HG03442 (cell line): ENCODE measurements at regions not wholly inside any gene's neighbourhood (a gene's known extent, or its start where the extent isn't known, plus 50 kb on each side); places are given as distances from the start of the nearest gene placed in this dataset.
"Not testable (repeated sequence)": the region's sequence is repeated elsewhere in the genome, so short reads cannot be mapped to it uniquely, and the experiment has no call there.

ENCODE experiments used
- ATAC-seq: cut with Tn5 transposase; IDR thresholded peaks from one replicate; pipeline ENCODE4 v1.9.1; 2021; ENCODE audit warnings: mild to moderate bottlenecking, moderate library complexity; ENCODE audit not compliant: unreplicated experiment

- no peak for ATAC-seq
These were observed 106.1 kb upstream of the STC2 start for GRCh38 chr5:173434270-173434669.

GRCh38 chr5:173430394-173430793, 102.2 kb upstream of the STC2 start:
- no peak for ATAC-seq

DNA sequence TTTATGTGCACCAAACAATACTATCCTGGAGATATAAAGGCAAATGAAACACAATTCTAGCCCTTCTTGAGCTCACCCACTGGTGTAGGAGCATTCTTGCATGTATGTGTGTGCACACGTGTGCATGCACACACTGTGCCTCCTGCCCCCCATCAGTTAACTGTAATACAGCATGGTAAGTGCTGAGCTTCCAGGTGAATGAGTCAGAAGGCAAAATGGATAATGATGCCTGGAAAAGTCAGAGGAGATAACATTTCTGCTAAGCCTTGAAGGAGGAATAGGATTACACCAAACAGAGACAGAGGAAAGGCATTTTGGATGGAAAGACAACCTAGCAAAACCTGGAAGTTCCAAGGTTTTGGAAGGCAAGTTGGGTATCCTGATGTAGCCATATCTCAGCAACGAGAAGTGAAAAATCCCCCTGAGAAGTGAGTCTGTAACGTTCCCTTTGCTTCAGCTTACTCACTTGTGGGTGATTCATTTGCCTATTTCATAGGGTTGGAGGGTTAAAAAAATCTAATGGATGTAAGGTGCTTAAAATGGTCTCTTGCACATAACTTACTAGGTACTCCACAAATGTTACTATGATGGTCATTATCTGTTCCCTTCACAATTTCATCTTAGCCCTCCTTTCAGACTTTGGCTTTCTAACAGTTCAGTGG, 101.4 kb upstream of the STC2 start:
- ATAC-seq: no peak

DNA sequence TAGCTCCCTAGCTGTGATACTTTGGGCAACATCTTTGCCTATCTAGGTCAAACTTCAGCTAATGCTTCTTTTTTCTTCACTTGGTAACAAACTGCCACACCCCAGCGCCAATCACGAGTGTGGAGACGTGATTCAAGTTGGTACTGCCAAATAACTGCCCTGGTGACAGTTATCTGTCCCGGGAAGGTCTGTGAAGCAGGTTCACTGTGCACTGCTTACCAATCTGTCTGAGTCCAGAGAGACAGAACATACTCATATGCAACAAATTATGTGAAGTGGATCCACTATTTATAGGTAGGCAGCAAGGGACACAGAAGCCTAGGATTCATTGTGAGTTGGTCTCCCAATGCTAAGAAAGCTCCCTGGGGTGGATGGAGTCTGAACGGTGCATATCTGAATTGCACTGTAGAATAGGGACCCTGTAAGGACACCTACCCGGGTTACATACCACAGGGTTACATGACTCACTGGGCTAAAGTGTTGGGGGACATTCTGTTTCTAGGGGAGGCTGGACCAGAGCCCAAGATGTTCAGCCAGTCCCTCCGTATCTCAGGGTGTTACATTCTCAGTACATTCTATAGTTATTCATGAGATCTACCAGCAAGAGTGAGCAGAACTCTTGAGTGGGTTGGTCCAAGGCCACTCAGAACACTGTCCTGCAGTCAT, 95.4 kb upstream of the STC2 start:
- ATAC-seq: no peak

DNA sequence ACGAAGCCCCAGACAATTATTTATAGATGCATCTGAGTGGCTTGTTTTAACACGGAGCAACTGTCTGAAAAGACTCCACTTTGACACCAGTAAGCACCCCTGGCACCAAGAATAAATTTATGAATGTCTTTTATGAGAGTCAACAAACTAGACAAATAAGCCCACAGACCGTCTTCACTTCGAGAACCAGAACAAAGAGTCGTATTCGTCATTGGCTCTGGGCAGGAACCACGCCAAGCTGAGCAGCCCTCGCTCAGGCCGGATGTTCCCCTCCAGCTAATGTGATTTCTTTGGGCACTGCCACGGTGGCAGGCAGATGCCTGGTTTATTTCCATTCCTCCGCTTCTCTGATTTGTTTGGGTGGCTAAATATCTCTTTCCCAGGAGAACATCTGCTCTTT, 91.9 kb upstream of the STC2 start:
- no peak for ATAC-seq

GRCh38 chr5:173413471-173413982, 85.3 kb upstream of the STC2 start:
- no peak for ATAC-seq

GRCh38 chr5:173412566-173412965, 84.4 kb upstream of the STC2 start:
- ATAC-seq: no peak

- ATAC-seq: no peak
These were observed 83.8 kb upstream of the STC2 start for GRCh38 chr5:173411791-173412555.

DNA sequence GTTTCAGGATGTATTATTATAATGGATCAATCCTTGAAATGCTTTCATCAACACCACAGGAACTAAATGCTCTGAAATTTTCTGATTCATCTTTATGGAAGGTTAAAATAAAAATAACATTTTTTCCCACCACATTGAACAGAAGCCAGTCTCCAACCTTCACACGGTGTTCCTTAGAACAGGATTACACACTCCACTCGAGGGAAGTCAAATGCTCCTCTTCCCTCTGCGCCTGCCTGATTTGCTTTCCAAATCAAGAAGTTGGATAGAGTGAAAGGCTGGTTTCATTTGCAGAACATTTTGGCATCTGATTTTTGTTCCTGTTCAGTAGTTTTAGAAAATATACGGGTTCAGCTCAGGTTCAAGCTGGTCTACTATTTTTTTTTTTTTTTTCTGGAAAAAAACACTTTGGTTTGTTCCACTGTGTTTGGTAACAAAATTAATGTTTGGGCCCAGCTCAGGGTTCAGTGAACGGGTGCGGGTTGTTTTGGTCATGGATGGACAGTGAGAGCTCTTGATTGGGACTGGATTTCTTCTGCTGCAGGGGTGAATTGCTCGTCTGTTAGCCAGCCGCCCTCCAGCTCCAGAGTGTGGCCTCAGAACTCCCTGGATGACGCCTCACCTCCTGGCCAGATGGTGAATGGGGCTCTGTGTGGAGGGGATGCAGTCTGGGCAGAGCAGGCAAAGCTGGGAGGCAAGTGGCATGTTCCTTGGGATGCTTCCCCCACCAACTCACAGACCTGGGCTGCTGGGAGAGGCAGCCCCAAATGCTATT, 82.4 kb upstream of the STC2 start:
- no peak for ATAC-seq

DNA sequence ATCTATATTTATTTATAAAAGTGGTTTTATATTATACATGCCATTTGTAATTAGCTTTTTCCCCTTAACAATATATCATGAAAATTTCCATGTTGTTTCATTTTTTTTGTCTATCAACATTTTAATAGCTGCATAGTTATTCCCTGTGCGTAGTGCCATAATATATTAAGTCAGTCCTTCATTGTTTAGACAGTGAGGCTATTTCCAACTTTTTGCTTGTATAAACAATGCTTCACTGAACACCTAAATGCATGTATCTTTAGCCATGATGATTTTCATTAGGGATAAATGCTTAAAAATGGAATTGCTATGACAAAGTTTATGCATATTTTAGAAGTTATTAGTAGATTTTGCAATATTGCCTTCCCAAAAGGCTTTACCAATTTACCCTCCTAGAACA, 80.7 kb upstream of the STC2 start:
- no peak for ATAC-seq

- no peak for ATAC-seq
These were observed 71.6 kb upstream of the STC2 start for GRCh38 chr5:173399851-173400250.

- no peak for ATAC-seq
These were observed 69.3 kb upstream of the STC2 start for GRCh38 chr5:173397516-173397915.

GRCh38 chr5:173396311-173396993, 68.2 kb upstream of the STC2 start:
- ATAC-seq: no peak

DNA sequence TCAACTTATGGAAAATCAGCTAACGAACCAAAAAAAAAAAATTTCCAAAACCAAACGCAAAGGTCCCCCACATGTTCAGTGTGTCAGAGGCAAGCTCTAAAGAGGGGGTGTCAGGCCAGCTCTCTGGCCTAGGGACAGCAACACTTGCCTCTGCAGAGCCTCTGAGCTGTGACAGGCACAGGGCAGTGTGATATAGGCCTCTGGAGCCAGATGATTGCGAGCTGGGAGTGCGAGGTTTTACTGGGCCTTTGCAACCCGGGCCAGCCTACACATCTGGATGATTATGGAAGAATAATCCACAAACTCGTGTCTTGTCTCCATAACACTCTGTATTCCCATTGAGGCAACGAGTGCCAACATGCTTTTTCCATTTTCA, 67.7 kb upstream of the STC2 start:
- no peak for ATAC-seq

GRCh38 chr5:173395257-173395932, 67.2 kb upstream of the STC2 start:
- no peak for ATAC-seq

DNA sequence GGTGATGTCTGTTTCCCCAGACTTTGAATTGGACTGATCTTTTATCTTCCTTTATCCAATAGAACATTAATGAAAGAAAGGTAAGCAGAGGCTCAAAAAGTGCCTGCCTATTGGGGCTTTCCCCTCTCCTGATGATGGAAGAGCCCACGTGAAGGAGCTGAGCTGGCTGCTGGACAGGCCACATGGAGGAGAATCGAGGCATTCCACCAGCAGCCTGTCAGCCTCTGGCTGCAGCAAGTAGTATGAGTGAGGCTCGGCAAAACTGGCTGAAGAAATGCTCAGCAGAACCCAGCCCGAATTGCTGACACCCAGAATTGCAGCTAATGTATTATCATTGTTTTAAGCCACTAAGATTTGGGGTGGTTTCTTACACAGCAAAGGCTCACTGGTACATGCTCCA, 66.5 kb upstream of the STC2 start:
- no peak for ATAC-seq

- no peak for ATAC-seq
These were observed 64.0 kb upstream of the STC2 start for GRCh38 chr5:173392172-173392571.

DNA sequence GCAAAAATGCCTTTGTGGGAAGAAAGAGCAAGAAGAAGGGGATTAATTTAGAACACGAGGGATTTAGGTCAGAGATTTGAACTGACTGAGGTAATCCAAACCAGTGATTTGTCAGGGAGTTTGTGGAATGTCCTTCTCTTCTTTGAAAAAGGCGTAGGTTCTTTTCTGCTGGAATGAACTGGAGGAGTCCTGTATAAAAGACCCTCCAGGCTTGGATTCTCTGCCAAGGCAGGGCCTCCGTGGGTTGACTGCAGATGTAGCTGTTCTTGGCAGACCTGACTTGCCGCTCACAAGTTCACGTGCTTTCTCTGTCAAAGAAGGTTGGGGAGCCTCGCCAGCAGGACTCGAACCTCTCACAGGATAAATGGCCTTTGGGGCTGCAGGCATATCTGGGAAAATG, 62.8 kb upstream of the STC2 start:
- ATAC-seq: no peak

DNA sequence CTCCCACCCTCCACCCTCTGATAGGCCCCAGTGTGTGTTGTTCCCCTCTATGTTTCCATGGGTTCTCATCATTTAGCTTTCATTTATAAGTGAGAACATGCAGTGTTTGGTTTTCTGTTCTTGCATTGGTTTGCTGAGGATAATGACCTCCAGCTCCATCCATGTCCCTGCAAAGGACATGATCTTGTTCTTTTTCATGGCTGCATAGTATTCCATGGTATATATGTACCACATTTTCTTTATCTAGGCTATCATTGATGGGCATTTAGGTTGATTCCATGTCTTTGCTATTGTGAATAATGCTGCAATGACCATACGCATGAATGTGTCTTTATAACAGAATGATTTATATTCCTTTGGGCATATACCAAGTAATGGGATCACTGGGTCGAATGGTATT, 59.1 kb upstream of the STC2 start:
- not testable (repeated sequence) for ATAC-seq

GRCh38 chr5:173385832-173386360, 57.7 kb upstream of the STC2 start:
- no peak for ATAC-seq
